ENCODE measurements at regions not wholly inside any gene's neighbourhood (a gene's known extent, or its start where the extent isn't known, plus 50 kb on each side); places are given as distances from the start of the nearest gene placed in this dataset.
A peak's percentile ranks its signal among the peaks of the same experiment; 100 is the strongest.

- no peak overlapping the region for H3K9ac ChIP-seq (replicated peaks in 1 of 4; ENCODE audit: extremely low read depth in 1 of 4, low read depth in 3 of 4, low read length in 3 of 4)
- no peaks in the 10 kb centered on the region for H3K79me2 ChIP-seq (ENCODE audit: control insufficient read depth in 1 of 2, insufficient read depth in 2 of 2, low read length in 2 of 2)
- ChIA-PET CTCF (ENCODE audit: partially characterized antibody) (interaction anchor here (0.6 kb wide), 1 partner anchor 33 kb away, joined by 3 read pairs; no protein-coding TSS in a partner anchor), POLR2A (ENCODE audit: partially characterized antibody) (no interaction called here)
- no peaks in the 10 kb centered on the region for H3K79me1 ChIP-seq (ENCODE audit: low read depth, low read length)
- no peak for DNase-seq (ENCODE audit: low read depth in 1 of 2, low spot score in 2 of 2)
- peaks cover 8 to 9% of the 10 kb centered on the region in 2 experiments; a peak in 3 of 4 replicates for H3K9me3 ChIP-seq (ENCODE audit: insufficient read depth in 2 of 2, low read depth in 1 of 2, low read length in 1 of 2)
- H3K23ac ChIP-seq (ENCODE audit: insufficient read length): no peak overlapping the region
- 0 out of 2 replicates have a peak overlapping the region, but pooled peaks have one; percentile 0 for H2BK20ac ChIP-seq (ENCODE audit: low read length)
- no peak overlapping the region for H2BK12ac ChIP-seq (ENCODE audit: low read depth, low read length)
- no peak overlapping the region for H2AFZ ChIP-seq (ENCODE audit: low read length)
- WGBS, 2 experiments (ENCODE audit: extremely low coverage in 1 of 2, insufficient coverage in 1 of 2, insufficient read length in 1 of 2, insufficient replicate concordance in 2 of 2, low coverage in 1 of 2, low lambda C conversion rate in 2 of 2, missing lambda C conversion rate in 1 of 2): 78% methylated on average over 4 of the region's 4 CpGs; no CpG with 5 or more reads in 1 of the 2 experiments
- H2BK15ac ChIP-seq (ENCODE audit: low read length): no peak overlapping the region
- no peak overlapping the region for H4K5ac ChIP-seq (ENCODE audit: insufficient read length, low read depth, low read length)
- no peaks in the 10 kb centered on the region for H3K36me3 ChIP-seq (ENCODE audit: control insufficient read depth in 2 of 4, insufficient read depth in 4 of 4, low read length in 3 of 4)
- no peak overlapping the region for H4K91ac ChIP-seq (replicated peaks; ENCODE audit: insufficient read length, low read length)
- no peak overlapping the region for H4K8ac ChIP-seq (ENCODE audit: extremely low read depth, insufficient read depth, low read length)
- no peak overlapping the region for H3K18ac ChIP-seq (ENCODE audit: extremely low read depth, low read length)
- no peak overlapping the region for H2BK120ac ChIP-seq (replicated peaks; ENCODE audit: low read depth, low read length)
- H3K4me3 ChIP-seq (ENCODE audit: extremely low read depth in 1 of 4, insufficient read depth in 2 of 4, low read depth in 3 of 4, low read length in 4 of 4): no peak overlapping the region
- peaks cover 2 to 9% (median 6%) of the 10 kb centered on the region in 4 experiments; a peak in 6 of 7 replicates for H3K4me1 ChIP-seq (replicated peaks in 1 of 4; ENCODE audit: control insufficient read depth in 3 of 4, insufficient read depth in 4 of 4, low read length in 3 of 4)
- no peak overlapping the region for H3K14ac ChIP-seq (ENCODE audit: insufficient read length)
- H2BK5ac ChIP-seq (ENCODE audit: low read depth, low read length): no peak overlapping the region
- no peaks in the 10 kb centered on the region for H4K20me1 ChIP-seq (replicated peaks in 1 of 2; ENCODE audit: control insufficient read depth in 1 of 2, insufficient read depth in 2 of 2, low read length in 2 of 2)
- no peak overlapping the region for H3K27ac ChIP-seq (ENCODE audit: low read depth, low read length)
- H3K4me2 ChIP-seq (ENCODE audit: insufficient read depth in 1 of 2, low read depth in 2 of 2, low read length in 2 of 2): no peak overlapping the region
- H3K27me3 ChIP-seq (replicated peaks in 1 of 4; ENCODE audit: control insufficient read depth in 3 of 4, extremely low read depth in 1 of 4, insufficient read depth in 3 of 4, low read length in 3 of 4): peaks cover 0 to 2% (median 0%) of the 10 kb centered on the region in 4 experiments; a peak in 1 of 7 replicates
- H3K56ac ChIP-seq (replicated peaks; ENCODE audit: insufficient read length, low read depth, low read length): no peak overlapping the region
- no peaks in the 10 kb centered on the region for H3K23me2 ChIP-seq (ENCODE audit: low read depth, low read length)
- H3K4ac ChIP-seq (replicated peaks; ENCODE audit: insufficient read length, low read depth, low read length): no peak overlapping the region
- FAIRE-seq: no peak
- H2AK5ac ChIP-seq (ENCODE audit: low read depth, low read length): no peak overlapping the region
- TF ChIP-seq BRCA1 (IDR thresholded peaks at IDR 0.05; ENCODE audit: low read depth, low read length): no peak
- no peak for TF ChIP-seq MAFK (IDR thresholded peaks at IDR 0.05; ENCODE audit: low read depth, low read length)
- TF ChIP-seq POLR2A (IDR thresholded peaks at IDR 0.05; ENCODE audit: control extremely low read depth in 1 of 2, low read depth in 2 of 2, low read length in 2 of 2): no peak
- TF ChIP-seq SAP30 (IDR thresholded peaks at IDR 0.05; ENCODE audit: insufficient read depth, insufficient replicate concordance, low read length): no peak
- TF ChIP-seq ZNF274 (IDR thresholded peaks at IDR 0.05; ENCODE audit: borderline replicate concordance, extremely low read depth, low read length): no peak
- no peak for TF ChIP-seq SP1 (IDR thresholded peaks at IDR 0.05; ENCODE audit: low read depth, low read length)
- TF ChIP-seq CTCF (IDR thresholded peaks at IDR 0.05; ENCODE audit: control extremely low read depth in 1 of 3, insufficient read depth in 1 of 3, low read depth in 1 of 3, low read length in 3 of 3): no peak
- no peak for TF ChIP-seq CREB1 (IDR thresholded peaks at IDR 0.05)
- no peak for TF ChIP-seq CBX8 (IDR thresholded peaks at IDR 0.05; ENCODE audit: borderline replicate concordance, low read depth, low read length)
- TF ChIP-seq ATF2 (IDR thresholded peaks at IDR 0.05; ENCODE audit: low read length): no peak
Measured at GRCh38 chr6:144920391-144920961, 635.3 kb downstream of the UTRN start.

Data from H1 (cell line).